ENCODE measurements at regions not wholly inside any gene's neighbourhood (a gene's known extent, or its start where the extent isn't known, plus 50 kb on each side); places are given as distances from the start of the nearest gene placed in this dataset.

- CTCF ChIA-PET (ENCODE audit: low intra/inter-chr PET ratio, low total read pairs) = no interaction called here
- Histone ChIP-seq H3K9me3 (ENCODE audit: low read length) (no peaks in the 10 kb centered on the region), H3K9ac (ENCODE audit: insufficient read depth, low read depth, low read length) (no peak overlapping the region), H3K4me2 (ENCODE audit: low read depth, low read length) (no peak overlapping the region), H3K79me2 (ENCODE audit: insufficient read depth, low read length) (no peaks in the 10 kb centered on the region), H3K27ac (ENCODE audit: extremely low read length, insufficient read depth, low read length) (no peak overlapping the region), H3K36me3 (replicated peaks in 1 of 2; ENCODE audit: control insufficient read depth in 1 of 2, insufficient read depth in 2 of 2, low read length in 2 of 2) (no peaks in the 10 kb centered on the region), H3K4me3 (replicated peaks in 1 of 3; ENCODE audit: insufficient read depth in 1 of 3, low read depth in 2 of 3, low read length in 3 of 3) (no peak overlapping the region), H2AFZ (ENCODE audit: low read length) (no peak overlapping the region), H3K27me3 (ENCODE audit: control insufficient read depth in 1 of 2, insufficient read depth in 2 of 2, low read length in 2 of 2) (no peaks in the 10 kb centered on the region), H4K20me1 (ENCODE audit: insufficient read depth, low read length) (no peaks in the 10 kb centered on the region), H3K4me1 (ENCODE audit: insufficient read depth, low read length) (no peaks in the 10 kb centered on the region)
- ATAC-seq (no peak), DNase-seq (ENCODE audit: low spot score) (no peak), FAIRE-seq (no peak)
- TF ChIP-seq SCMH1 (CRISPR knock-in tag; IDR thresholded peaks at IDR 0.05; ENCODE audit: borderline replicate concordance) (no peak), NCOA1 (CRISPR knock-in tag; IDR thresholded peaks at IDR 0.05) (no peak), ZBTB4 (CRISPR knock-in tag; IDR thresholded peaks at IDR 0.05; ENCODE audit: borderline replicate concordance) (no peak)
- POLR2A ChIA-PET = no interaction called here
- WGBS (ENCODE audit: low lambda C conversion rate) = 2% methylated on average over 3 of the region's 3 CpGs
- BruUV-seq (replicated peaks) = no TSS peak
- intact Hi-C loops (cut with micrococcal nuclease; ENCODE audit: unreplicated experiment) = no loop called here
- in situ Hi-C loops (cut with HindIII; ENCODE audit: extremely low pct_ligation_motif_present, low pct_unique_long_range_greater_than_20kb) = no loop called here
Measured at GRCh38 chr13:87524775-87525174, 146.4 kb upstream of the SLITRK5 start.

GRCh38 chr13:87533776-87534175, 137.4 kb upstream of the SLITRK5 start:
- H3K4me1 ChIP-seq (ENCODE audit: insufficient read depth, low read length) = no peaks in the 10 kb centered on the region
- no peak for ATAC-seq
- no peak overlapping the region for H2AFZ ChIP-seq (ENCODE audit: low read length)
- H3K79me2 ChIP-seq (ENCODE audit: insufficient read depth, low read length) = no peaks in the 10 kb centered on the region
- H3K27ac ChIP-seq (ENCODE audit: extremely low read length, insufficient read depth, low read length) = no peak overlapping the region
- no peaks in the 10 kb centered on the region for H3K27me3 ChIP-seq (ENCODE audit: control insufficient read depth in 1 of 2, insufficient read depth in 2 of 2, low read length in 2 of 2)
- BruUV-seq (replicated peaks) = no TSS peak
- DNase-seq (ENCODE audit: low spot score) = no peak
- no peak overlapping the region for H3K9ac ChIP-seq (ENCODE audit: insufficient read depth, low read depth, low read length)
- no peaks in the 10 kb centered on the region for H3K9me3 ChIP-seq (ENCODE audit: low read length)
- ChIA-PET POLR2A (no interaction called here), CTCF (ENCODE audit: low intra/inter-chr PET ratio, low total read pairs) (no interaction called here)
- H3K4me2 ChIP-seq (ENCODE audit: low read depth, low read length) = no peak overlapping the region
- no peak for FAIRE-seq
- in situ Hi-C loops (cut with HindIII; ENCODE audit: extremely low pct_ligation_motif_present, low pct_unique_long_range_greater_than_20kb) = no loop called here
- H4K20me1 ChIP-seq (ENCODE audit: insufficient read depth, low read length) = no peaks in the 10 kb centered on the region
- H3K4me3 ChIP-seq (replicated peaks in 1 of 3; ENCODE audit: insufficient read depth in 1 of 3, low read depth in 2 of 3, low read length in 3 of 3) = no peak overlapping the region
- intact Hi-C loops (cut with micrococcal nuclease; ENCODE audit: unreplicated experiment) = no loop called here
- no peaks in the 10 kb centered on the region for H3K36me3 ChIP-seq (replicated peaks in 1 of 2; ENCODE audit: control insufficient read depth in 1 of 2, insufficient read depth in 2 of 2, low read length in 2 of 2)
- TF ChIP-seq SIN3A (IDR thresholded peaks at IDR 0.05; ENCODE audit: borderline replicate concordance, low read depth, low read length) = no peak
- no peak for TF ChIP-seq ZBTB14 (CRISPR knock-in tag; IDR thresholded peaks at IDR 0.05)
- TF ChIP-seq ZHX2 (IDR thresholded peaks at IDR 0.05; ENCODE audit: low read depth) = no peak
- TF ChIP-seq ZHX2 (CRISPR knock-in tag; IDR thresholded peaks at IDR 0.05; ENCODE audit: borderline replicate concordance) = no peak
- no peak for TF ChIP-seq ZBTB8A (CRISPR knock-in tag; IDR thresholded peaks at IDR 0.05; ENCODE audit: borderline replicate concordance, low read depth)
- TF ChIP-seq ZNF7 (CRISPR knock-in tag; IDR thresholded peaks at IDR 0.05) = no peak

Data from HepG2 (cell line).